Ammon's horn (tissue), 1 donor: ENCODE measurements at regions not wholly inside any gene's neighbourhood (a gene's known extent, or its start where the extent isn't known, plus 50 kb on each side); places are given as distances from the start of the nearest gene placed in this dataset.
"Not testable (repeated sequence)": the region's sequence is repeated elsewhere in the genome, so short reads cannot be mapped to it uniquely, and the experiment has no call there.

Source experiments
- DNase-seq: peaks from one replicate; pipeline ENCODE4 v3.0.0-alpha.2; 2016; ENCODE audit warnings: low spot score

DNA sequence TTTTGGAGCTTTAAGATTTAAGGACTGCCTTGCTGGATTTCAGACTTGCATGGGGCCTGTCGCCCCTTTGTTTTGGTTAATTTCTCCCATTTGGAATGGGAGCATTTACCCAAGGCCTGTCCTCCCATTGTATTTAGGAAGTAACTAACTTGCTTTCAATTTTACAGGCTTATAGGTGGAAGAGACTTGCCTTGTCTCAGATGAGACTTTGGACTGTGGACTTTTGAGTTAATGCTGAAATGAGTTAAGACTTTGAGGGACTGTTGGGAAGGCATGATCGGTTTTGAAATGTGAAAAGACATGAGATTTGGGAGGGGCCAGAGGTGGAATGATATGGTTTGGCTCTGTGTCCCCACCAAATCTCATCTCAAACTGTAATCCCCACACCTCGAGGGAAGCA, 56.5 kb upstream of the TNFSF10 start:
- DNase-seq = not testable (repeated sequence)

DNA sequence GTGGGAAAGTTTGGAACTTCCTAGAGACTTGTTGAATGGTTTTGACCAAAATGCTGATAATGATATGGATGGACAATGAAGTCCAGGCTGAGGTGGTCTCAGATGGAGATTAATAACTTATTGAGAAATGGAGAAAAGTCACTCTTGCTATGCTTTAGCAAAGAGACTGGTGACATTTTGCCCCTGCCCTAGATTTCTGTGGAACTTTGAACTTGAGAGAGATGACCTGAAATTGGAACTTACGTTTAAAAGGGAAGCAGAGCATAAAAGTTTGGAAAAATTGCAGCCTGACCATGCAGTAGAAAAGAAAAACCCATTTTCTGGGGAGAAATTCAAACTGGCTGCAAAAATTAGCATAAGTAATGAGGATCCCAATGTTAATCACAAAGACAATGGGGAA, 55.5 kb upstream of the TNFSF10 start:
- DNase-seq = not testable (repeated sequence)

DNA sequence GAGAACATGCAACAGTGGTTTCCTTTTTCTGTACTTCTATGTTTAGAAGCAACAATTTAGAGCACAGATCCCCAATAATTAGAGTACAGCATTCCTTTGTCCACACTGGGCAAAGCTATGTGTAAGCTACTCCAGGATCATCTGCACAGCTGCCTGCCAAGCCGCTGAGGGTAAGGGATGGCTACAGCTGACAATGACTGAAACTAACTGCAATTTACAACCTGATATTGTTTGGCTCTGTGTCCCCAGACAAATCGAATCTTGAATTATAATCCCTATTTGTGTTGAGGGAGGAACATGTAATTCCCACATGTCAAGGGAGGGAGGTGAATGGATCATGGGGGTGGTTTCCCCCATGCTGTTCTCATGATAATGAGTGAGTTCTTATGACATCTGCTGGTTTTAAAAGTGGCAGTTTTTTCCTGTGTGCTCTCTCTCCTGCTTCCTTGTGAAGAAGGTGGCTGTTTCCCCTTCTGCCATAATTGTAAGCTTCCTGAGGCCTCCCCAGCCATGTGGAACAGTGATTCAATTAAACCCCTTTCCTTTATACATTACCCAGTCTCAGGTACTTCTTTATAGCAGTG, 54.8 kb upstream of the TNFSF10 start:
- DNase-seq = peak; percentile 4

DNA sequence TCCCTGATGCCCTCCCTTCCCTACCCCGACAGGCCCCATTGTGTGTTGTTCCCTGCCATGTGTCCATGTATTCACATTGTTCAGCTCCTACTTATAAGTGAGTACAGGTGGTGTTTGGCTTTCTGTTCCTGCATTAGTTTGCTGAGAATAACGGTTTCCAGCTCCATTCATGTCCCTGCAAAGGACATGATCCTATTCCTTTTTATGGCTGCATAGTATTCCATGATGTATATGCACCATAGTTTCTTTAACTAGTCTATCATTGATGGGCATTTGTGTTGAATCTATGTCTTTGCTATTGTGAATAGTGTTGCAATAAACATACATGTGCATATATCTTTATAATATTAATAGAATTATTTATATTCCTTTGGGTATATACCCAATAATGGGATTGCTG, 52.1 kb upstream of the TNFSF10 start:
- no peak for DNase-seq

DNA sequence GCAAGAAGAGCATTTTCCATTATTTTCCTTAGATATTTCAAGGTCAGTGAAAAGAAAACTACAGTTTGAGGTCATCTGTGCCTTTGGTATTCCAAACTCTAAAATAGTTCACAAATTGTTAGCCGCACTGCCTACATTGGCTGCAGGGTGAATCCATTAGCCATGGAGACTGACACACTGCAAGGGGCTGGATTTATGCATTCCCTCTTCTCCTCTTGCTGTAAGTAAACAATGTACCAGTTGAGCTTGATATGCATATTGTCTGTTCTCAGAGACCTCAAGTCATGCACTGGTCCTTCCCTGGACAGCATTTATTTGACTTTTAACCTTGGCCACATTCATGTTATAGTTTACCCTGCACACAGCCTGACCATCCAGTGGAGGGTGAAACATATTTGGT, 50.2 kb upstream of the TNFSF10 start:
- no peak for DNase-seq
